HEK293 (cell line): ENCODE measurements at regions not wholly inside any gene's neighbourhood (a gene's known extent, or its start where the extent isn't known, plus 50 kb on each side); places are given as distances from the start of the nearest gene placed in this dataset.

Experiments
- MYNN ChIP-seq: fragments of 450-650 bp; formaldehyde crosslinking; IDR thresholded peaks from 2 replicates; pipeline ENCODE4 v1.5.1; 2016; ENCODE audit warnings: missing biosample characterization, missing genetic modification characterization, borderline replicate concordance
- REPIN1 ChIP-seq: fragments of 450-650 bp; formaldehyde crosslinking; IDR thresholded peaks from 2 replicates; pipeline ENCODE4 v1.5.1; 2017; ENCODE audit warnings: missing biosample characterization, missing genetic modification characterization, low read depth
- ZXDB ChIP-seq: fragments of 450-650 bp; formaldehyde crosslinking; IDR thresholded peaks from 2 replicates; pipeline ENCODE4 v1.5.1; 2016; ENCODE audit warnings: missing biosample characterization, missing genetic modification characterization
- TF ChIP-seq, protein P1 (sequence below): fragments of 450-650 bp; formaldehyde crosslinking; IDR thresholded peaks from 2 replicates; pipeline ENCODE4 v1.5.1; 2016; ENCODE audit warnings: missing biosample characterization, missing genetic modification characterization
- TF ChIP-seq, protein P2 (sequence below): fragments of 450-650 bp; formaldehyde crosslinking; IDR thresholded peaks from 2 replicates; pipeline ENCODE4 v1.5.1; 2017; ENCODE audit warnings: missing biosample characterization, missing genetic modification characterization
- TF ChIP-seq, protein P3 (sequence below): fragments of 450-650 bp; formaldehyde crosslinking; IDR thresholded peaks from 2 replicates; pipeline ENCODE4 v1.5.1; 2016; ENCODE audit warnings: missing biosample characterization, missing genetic modification characterization
- TF ChIP-seq, protein P4 (sequence below): fragments of 450-650 bp; formaldehyde crosslinking; IDR thresholded peaks from 2 replicates; pipeline ENCODE4 v1.5.1; 2016; ENCODE audit warnings: missing biosample characterization, missing genetic modification characterization
- TF ChIP-seq, protein P5 (sequence below): fragments of 450-650 bp; formaldehyde crosslinking; IDR thresholded peaks from 2 replicates; pipeline ENCODE4 v1.5.1; 2017; ENCODE audit warnings: missing biosample characterization, mild to moderate bottlenecking, missing genetic modification characterization, moderate library complexity

DNA sequence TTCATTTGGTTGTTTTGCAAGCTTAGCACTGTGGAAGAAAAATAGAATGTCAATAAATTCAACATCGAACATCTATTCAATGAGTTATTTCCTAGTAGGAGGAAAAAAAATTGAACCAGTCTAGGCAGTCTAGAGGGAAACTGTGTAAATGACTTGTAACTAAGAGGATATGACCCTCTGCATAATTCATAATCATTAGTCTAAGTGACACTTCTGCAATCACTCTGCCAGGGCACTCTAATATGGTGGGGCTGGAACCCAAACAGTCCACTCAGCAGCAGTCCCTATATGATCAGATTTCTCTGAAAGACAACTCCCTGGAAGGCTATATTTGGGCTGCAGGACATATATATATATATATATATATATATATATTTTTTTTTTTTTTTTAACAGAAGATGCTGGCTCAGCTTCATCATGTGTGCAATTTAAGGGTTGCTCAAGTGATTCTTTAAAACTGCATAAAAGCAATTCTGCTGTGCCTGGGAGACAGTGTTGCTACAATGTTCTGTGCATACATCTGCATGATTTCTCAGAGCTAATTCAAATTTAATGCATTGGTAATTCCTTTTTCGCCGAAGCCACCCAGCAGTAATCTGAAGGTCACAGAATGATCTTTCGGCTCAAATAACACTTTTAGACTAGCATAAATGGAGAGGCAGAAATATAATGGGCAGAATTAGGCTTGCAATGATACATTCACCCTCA lies 482.1 kb upstream of the ZNF608 start:
- TF ChIP-seq, protein P1, sequence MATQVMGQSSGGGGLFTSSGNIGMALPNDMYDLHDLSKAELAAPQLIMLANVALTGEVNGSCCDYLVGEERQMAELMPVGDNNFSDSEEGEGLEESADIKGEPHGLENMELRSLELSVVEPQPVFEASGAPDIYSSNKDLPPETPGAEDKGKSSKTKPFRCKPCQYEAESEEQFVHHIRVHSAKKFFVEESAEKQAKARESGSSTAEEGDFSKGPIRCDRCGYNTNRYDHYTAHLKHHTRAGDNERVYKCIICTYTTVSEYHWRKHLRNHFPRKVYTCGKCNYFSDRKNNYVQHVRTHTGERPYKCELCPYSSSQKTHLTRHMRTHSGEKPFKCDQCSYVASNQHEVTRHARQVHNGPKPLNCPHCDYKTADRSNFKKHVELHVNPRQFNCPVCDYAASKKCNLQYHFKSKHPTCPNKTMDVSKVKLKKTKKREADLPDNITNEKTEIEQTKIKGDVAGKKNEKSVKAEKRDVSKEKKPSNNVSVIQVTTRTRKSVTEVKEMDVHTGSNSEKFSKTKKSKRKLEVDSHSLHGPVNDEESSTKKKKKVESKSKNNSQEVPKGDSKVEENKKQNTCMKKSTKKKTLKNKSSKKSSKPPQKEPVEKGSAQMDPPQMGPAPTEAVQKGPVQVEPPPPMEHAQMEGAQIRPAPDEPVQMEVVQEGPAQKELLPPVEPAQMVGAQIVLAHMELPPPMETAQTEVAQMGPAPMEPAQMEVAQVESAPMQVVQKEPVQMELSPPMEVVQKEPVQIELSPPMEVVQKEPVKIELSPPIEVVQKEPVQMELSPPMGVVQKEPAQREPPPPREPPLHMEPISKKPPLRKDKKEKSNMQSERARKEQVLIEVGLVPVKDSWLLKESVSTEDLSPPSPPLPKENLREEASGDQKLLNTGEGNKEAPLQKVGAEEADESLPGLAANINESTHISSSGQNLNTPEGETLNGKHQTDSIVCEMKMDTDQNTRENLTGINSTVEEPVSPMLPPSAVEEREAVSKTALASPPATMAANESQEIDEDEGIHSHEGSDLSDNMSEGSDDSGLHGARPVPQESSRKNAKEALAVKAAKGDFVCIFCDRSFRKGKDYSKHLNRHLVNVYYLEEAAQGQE (tag by site-specific recombination), result no peak
- TF ChIP-seq, protein P2, sequence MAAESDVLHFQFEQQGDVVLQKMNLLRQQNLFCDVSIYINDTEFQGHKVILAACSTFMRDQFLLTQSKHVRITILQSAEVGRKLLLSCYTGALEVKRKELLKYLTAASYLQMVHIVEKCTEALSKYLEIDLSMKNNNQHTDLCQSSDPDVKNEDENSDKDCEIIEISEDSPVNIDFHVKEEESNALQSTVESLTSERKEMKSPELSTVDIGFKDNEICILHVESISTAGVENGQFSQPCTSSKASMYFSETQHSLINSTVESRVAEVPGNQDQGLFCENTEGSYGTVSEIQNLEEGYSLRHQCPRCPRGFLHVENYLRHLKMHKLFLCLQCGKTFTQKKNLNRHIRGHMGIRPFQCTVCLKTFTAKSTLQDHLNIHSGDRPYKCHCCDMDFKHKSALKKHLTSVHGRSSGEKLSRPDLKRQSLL (tag by site-specific recombination), result no peak
- TF ChIP-seq, protein P3, sequence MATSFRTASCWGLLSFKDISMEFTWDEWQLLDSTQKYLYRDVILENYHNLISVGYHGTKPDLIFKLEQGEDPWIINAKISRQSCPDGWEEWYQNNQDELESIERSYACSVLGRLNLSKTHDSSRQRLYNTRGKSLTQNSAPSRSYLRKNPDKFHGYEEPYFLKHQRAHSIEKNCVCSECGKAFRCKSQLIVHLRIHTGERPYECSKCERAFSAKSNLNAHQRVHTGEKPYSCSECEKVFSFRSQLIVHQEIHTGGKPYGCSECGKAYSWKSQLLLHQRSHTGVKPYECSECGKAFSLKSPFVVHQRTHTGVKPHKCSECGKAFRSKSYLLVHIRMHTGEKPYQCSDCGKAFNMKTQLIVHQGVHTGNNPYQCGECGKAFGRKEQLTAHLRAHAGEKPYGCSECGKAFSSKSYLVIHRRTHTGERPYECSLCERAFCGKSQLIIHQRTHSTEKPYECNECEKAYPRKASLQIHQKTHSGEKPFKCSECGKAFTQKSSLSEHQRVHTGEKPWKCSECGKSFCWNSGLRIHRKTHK (tag by site-specific recombination), result no peak
- TF ChIP-seq, protein P4, sequence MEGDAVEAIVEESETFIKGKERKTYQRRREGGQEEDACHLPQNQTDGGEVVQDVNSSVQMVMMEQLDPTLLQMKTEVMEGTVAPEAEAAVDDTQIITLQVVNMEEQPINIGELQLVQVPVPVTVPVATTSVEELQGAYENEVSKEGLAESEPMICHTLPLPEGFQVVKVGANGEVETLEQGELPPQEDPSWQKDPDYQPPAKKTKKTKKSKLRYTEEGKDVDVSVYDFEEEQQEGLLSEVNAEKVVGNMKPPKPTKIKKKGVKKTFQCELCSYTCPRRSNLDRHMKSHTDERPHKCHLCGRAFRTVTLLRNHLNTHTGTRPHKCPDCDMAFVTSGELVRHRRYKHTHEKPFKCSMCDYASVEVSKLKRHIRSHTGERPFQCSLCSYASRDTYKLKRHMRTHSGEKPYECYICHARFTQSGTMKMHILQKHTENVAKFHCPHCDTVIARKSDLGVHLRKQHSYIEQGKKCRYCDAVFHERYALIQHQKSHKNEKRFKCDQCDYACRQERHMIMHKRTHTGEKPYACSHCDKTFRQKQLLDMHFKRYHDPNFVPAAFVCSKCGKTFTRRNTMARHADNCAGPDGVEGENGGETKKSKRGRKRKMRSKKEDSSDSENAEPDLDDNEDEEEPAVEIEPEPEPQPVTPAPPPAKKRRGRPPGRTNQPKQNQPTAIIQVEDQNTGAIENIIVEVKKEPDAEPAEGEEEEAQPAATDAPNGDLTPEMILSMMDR (tag by site-specific recombination), result no peak
- TF ChIP-seq REPIN1 (no peak), MYNN (tag by site-specific recombination) (no peak), ZXDB (tag by site-specific recombination) (no peak)
- TF ChIP-seq, protein P5, sequence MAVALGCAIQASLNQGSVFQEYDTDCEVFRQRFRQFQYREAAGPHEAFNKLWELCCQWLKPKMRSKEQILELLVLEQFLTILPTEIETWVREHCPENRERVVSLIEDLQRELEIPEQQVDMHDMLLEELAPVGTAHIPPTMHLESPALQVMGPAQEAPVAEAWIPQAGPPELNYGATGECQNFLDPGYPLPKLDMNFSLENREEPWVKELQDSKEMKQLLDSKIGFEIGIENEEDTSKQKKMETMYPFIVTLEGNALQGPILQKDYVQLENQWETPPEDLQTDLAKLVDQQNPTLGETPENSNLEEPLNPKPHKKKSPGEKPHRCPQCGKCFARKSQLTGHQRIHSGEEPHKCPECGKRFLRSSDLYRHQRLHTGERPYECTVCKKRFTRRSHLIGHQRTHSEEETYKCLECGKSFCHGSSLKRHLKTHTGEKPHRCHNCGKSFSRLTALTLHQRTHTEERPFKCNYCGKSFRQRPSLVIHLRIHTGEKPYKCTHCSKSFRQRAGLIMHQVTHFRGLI (tag by site-specific recombination), result no peak
